Loucy (cell line): ENCODE measurements at regions not wholly inside any gene's neighbourhood (a gene's known extent, or its start where the extent isn't known, plus 50 kb on each side); places are given as distances from the start of the nearest gene placed in this dataset.

Source experiments
- EZH2phosphoT487 ChIP-seq: fragments of 200-600 bp; IDR thresholded peaks from 2 replicates; pipeline ENCODE4 v1.6.1; 2018; ENCODE audit warnings: antibody characterized with exemption, mild to moderate bottlenecking, moderate library complexity, borderline replicate concordance
- TF ChIP-seq, protein P1 (sequence below): fragments of 200-600 bp; sonication (generic); conservative IDR thresholded peaks from 2 replicates; pipeline ENCODE4 v1.5.1; 2014; ENCODE audit warnings: mild to moderate bottlenecking, antibody characterized with exemption, low read length

DNA sequence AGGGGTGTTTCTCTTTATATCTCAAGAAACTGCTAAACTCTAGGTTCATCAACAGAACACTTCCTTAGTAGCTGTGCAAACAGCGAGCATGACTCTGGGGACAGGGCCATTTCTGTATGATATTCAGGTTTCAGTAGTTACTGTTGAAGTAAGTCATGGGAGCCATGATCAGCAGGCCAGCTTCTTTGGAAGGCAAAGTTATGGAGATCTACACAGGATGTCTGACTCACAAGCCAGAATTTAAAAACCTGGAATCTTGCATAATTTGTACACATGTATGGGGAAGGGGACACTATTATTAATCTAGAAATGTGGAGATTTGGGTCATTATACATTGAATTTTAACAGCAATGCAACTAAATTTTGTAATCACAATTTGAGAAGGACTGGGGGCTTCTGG lies 187.8 kb upstream of the NR3C2 start:
- TF ChIP-seq, protein P1, sequence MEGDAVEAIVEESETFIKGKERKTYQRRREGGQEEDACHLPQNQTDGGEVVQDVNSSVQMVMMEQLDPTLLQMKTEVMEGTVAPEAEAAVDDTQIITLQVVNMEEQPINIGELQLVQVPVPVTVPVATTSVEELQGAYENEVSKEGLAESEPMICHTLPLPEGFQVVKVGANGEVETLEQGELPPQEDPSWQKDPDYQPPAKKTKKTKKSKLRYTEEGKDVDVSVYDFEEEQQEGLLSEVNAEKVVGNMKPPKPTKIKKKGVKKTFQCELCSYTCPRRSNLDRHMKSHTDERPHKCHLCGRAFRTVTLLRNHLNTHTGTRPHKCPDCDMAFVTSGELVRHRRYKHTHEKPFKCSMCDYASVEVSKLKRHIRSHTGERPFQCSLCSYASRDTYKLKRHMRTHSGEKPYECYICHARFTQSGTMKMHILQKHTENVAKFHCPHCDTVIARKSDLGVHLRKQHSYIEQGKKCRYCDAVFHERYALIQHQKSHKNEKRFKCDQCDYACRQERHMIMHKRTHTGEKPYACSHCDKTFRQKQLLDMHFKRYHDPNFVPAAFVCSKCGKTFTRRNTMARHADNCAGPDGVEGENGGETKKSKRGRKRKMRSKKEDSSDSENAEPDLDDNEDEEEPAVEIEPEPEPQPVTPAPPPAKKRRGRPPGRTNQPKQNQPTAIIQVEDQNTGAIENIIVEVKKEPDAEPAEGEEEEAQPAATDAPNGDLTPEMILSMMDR = no peak
- TF ChIP-seq EZH2phosphoT487 = no peak
